PC-3 (cell line): ENCODE measurements at regions not wholly inside any gene's neighbourhood (a gene's known extent, or its start where the extent isn't known, plus 50 kb on each side); places are given as distances from the start of the nearest gene placed in this dataset.

Source experiments
- CTCF ChIP-seq: fragments of 300-600 bp; sonication (generic); conservative IDR thresholded peaks from 2 replicates; pipeline ENCODE4 v1.5.1; 2017; ENCODE audit warnings: antibody characterized with exemption, low read depth, mild to moderate bottlenecking, low read length
- EZH2 ChIP-seq: fragments of 300-600 bp; sonication (generic); IDR thresholded peaks from one replicate; pipeline ENCODE4 v1.6.1; 2017; ENCODE audit warnings: antibody characterized with exemption, mild to moderate bottlenecking, low read length; ENCODE audit not compliant: unreplicated experiment
- EZH2phosphoT487 ChIP-seq: fragments of 300-600 bp; sonication (generic); IDR thresholded peaks from 2 replicates; pipeline ENCODE4 v1.6.1; 2018; ENCODE audit warnings: mild to moderate bottlenecking, antibody characterized with exemption, low read length, borderline replicate concordance

- TF ChIP-seq CTCF = no peak
- TF ChIP-seq EZH2 = no peak
- no peak for TF ChIP-seq EZH2phosphoT487
These were observed 79.9 kb downstream of the RBMXL2 start for GRCh38 chr11:7168741-7168990.
